ENCODE measurements at regions not wholly inside any gene's neighbourhood (a gene's known extent, or its start where the extent isn't known, plus 50 kb on each side); places are given as distances from the start of the nearest gene placed in this dataset.

DNA sequence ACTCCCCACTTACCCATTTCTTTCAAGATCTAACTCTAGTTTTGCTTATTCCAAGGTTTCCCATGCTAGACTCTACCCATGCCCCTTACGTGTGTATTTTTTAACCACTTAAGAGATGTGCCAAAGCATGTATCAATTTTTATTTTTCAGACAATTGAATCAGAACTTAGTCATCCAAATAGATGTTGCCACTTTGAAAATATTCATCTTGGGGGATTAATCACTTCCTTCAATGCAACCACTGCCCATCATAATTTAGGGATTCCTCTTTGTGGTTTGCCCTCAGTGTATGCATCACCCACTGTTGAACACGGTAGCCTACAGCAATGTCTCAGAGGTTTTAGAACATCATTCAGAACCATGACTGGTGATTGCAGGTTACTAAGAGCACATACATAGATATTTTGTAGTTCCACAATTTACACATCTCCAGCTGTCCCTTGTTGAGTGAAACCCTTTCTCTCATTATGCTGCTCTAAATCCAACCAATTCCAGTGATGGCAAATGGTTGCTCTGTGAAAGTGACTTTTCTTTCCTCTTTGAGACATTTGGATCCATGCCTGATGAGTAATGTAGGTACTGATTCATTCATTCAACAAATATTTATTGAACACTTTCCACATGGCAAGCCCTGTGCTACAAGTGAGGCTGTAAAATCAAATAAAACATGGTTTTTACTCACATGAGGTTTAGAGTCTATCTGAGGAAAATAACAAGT, 60.6 kb upstream of the SERP2 start:
- TF ChIP-seq, protein P1, sequence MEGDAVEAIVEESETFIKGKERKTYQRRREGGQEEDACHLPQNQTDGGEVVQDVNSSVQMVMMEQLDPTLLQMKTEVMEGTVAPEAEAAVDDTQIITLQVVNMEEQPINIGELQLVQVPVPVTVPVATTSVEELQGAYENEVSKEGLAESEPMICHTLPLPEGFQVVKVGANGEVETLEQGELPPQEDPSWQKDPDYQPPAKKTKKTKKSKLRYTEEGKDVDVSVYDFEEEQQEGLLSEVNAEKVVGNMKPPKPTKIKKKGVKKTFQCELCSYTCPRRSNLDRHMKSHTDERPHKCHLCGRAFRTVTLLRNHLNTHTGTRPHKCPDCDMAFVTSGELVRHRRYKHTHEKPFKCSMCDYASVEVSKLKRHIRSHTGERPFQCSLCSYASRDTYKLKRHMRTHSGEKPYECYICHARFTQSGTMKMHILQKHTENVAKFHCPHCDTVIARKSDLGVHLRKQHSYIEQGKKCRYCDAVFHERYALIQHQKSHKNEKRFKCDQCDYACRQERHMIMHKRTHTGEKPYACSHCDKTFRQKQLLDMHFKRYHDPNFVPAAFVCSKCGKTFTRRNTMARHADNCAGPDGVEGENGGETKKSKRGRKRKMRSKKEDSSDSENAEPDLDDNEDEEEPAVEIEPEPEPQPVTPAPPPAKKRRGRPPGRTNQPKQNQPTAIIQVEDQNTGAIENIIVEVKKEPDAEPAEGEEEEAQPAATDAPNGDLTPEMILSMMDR (IDR thresholded peaks at IDR 0.05): no peak
- no peak for TF ChIP-seq ZFX (IDR thresholded peaks at IDR 0.05; ENCODE audit: borderline replicate concordance)
- H3K27ac ChIP-seq: peak overlapping the region; percentile 50

DNA sequence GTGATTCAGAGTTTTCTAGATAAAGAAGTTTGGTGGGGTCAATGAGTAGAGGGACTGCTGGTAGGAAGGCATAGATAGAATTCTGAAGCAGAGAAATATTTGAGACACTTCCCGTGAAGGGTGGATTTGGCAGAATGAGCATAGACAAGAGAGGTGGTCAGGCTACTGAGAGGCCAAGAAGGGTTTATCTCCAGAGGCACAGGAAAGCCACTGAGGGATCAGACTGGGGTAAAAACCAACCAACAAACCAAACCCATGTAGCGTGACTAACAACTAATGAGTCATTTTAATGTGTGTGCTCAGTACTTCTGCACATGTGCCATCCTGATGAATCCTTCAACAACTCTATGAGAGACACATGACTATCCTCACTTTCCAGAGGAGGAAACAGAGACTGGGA, 60.0 kb upstream of the SERP2 start:
- peak overlapping the region; percentile 50 for H3K27ac ChIP-seq
- TF ChIP-seq, protein P1 (IDR thresholded peaks at IDR 0.05): no peak
- TF ChIP-seq ZFX (IDR thresholded peaks at IDR 0.05; ENCODE audit: borderline replicate concordance): no peak

DNA sequence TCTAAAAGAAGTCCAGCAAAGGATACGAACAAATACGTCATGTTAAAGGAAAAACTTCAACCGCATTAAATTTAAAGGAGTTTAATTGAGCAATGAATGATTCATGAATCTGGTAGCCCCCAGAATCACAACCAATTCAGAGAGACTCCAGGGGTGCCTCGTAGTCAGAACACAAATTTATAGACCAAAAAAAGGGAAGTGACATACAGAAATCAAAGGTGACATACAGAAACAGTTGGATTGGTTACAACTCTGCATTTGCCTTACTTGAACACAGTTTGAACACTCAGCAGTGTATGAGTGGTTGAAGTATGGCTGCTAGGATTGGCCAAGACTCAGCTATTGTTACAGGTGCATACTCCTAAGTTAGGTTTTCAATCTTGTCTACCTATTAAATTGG, 59.5 kb upstream of the SERP2 start:
- H3K27ac ChIP-seq: peak overlapping the region; percentile 50

DNA sequence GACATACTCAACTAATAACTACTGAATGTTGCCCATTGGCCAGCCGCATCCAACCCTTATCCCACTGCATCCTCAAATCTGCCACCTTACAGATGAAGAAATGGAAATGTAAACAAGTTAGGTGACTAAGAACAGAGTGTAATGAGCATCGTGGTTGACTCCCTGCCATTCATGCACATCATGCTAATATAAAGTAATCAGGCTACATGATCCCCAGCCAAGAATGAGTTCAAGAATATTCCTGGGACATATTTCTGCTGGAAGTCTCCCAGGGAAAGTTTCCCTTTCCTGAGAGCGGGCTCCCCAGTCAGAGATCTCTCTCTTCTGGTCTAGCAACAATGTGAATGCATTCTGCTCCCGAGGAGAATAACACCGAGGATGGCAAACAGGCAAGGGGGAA, 55.9 kb upstream of the SERP2 start:
- TF ChIP-seq, protein P1 (IDR thresholded peaks at IDR 0.05): no peak
- TF ChIP-seq ZFX (IDR thresholded peaks at IDR 0.05; ENCODE audit: borderline replicate concordance): no peak
- H3K27ac ChIP-seq: no peak overlapping the region

DNA sequence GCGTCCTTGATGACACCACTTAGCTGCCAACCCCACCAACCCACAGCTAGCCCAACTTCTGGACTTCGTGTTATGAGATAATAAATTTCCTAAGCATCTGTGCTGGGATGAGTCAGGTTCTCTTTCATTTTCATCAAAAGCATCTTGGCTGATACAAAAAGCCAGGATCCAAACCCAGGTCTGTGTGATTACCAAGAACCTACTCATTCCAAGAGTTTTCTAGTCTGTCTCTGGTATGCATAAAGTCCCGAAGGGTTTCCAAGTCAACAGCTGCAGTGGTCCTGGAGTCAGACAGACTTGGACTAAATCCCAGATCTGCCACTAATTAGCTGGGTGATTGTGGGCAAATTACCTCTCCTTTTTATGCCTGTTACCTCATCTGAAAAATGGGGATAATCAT, 55.5 kb upstream of the SERP2 start:
- H3K27ac ChIP-seq: no peak overlapping the region
- TF ChIP-seq, protein P1 (IDR thresholded peaks at IDR 0.05): no peak
- TF ChIP-seq ZFX (IDR thresholded peaks at IDR 0.05; ENCODE audit: borderline replicate concordance): no peak

DNA sequence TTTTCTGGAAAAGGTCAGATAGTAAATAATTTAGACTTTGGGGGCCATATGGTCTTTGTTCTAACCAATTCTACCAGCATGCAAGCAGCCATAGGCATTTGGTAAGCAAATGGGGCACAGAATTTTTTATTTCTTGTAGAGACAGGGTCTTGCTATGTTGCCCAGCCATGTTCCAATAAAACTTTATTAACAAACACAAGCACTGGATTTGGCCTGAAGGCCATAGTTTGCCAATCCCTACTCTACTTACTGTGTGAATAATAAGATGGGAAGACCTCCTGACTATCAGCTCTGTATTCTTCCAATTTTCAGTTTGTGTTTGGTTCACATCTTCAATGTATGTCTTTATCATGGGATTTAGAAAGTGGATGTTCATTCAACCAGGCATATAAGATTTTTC, 53.0 kb upstream of the SERP2 start:
- H3K27ac ChIP-seq: no peak overlapping the region
- TF ChIP-seq ZFX (IDR thresholded peaks at IDR 0.05; ENCODE audit: borderline replicate concordance): no peak
- TF ChIP-seq, protein P1 (IDR thresholded peaks at IDR 0.05): no peak

DNA sequence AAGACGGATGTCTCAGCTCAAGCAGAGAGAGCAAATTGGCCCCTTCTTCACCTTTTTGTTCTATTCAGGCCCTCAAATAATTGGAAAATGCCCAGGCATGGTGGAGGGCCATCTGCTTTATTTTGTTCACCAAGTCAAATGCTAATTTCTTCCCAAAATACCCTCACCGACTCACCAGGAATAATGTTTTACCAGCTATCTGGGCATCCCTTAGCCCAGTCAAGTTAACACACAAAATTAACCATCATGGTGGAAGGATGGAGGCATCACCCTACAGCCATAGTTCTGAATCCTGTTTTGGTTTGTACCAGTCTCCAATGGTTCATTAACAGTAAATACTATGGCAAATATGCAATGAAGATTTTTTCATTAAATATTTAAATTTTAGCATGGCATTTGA, 51.7 kb upstream of the SERP2 start:
- no peak for TF ChIP-seq ZFX (IDR thresholded peaks at IDR 0.05; ENCODE audit: borderline replicate concordance)
- TF ChIP-seq, protein P1 (IDR thresholded peaks at IDR 0.05): no peak
- no peak overlapping the region for H3K27ac ChIP-seq

DNA sequence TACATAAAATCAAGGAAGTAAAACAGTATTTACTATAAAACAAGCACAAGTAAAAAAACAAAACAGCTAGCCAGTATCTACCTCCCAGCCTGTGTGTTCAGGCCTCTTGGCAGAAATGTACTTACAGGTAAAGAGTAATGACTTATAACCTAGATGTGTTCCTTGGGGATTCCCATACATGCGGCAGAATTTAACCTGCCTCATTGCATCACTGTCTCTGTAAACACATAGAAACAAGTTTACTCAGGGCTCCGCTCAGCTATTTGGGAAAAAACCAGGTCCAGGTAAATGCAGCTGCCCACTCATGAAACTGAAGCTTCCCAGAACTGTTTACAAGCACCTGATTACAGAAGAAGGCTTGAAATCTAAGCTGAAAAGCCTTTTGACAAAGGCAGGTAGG, 50.7 kb upstream of the SERP2 start:
- TF ChIP-seq, protein P1 (IDR thresholded peaks at IDR 0.05): no peak
- TF ChIP-seq ZFX (IDR thresholded peaks at IDR 0.05; ENCODE audit: borderline replicate concordance): no peak
- H3K27ac ChIP-seq: no peak overlapping the region

Measured in 22Rv1 (cell line).